HepG2 (cell line): ENCODE measurements at regions not wholly inside any gene's neighbourhood (a gene's known extent, or its start where the extent isn't known, plus 50 kb on each side); places are given as distances from the start of the nearest gene placed in this dataset.

Source experiments
- CTCF ChIP-seq: sonication (generic); formaldehyde crosslinking; IDR thresholded peaks from 2 replicates; pipeline ENCODE4 v1.5.0; 2020; ENCODE audit warnings: mild to moderate bottlenecking, missing genetic modification reagents, moderate library complexity
- EZH2 ChIP-seq: conservative IDR thresholded peaks from 2 replicates; pipeline ENCODE4 v1.6.1; 2012; ENCODE audit warnings: mild to moderate bottlenecking, low read depth, low read length, moderate library complexity
- HDAC1 ChIP-seq: sonication (generic); formaldehyde crosslinking; IDR thresholded peaks from 2 replicates; pipeline ENCODE4 v1.5.1; 2020; ENCODE audit warnings: mild to moderate bottlenecking, missing genetic modification reagents
- PATZ1 ChIP-seq: sonication (generic); formaldehyde crosslinking; IDR thresholded peaks from 2 replicates; pipeline ENCODE4 v1.4.0; 2020; ENCODE audit warnings: missing genetic modification reagents
- PRMT3 ChIP-seq: sonication (generic); formaldehyde crosslinking; IDR thresholded peaks from 2 replicates; pipeline ENCODE4 v1.8.1; 2022; ENCODE audit warnings: low read depth, mild to moderate bottlenecking, moderate library complexity, missing genetic modification reagents, borderline replicate concordance
- RNF2 ChIP-seq: fragments of 450-650 bp; conservative IDR thresholded peaks from 2 replicates; pipeline ENCODE4 v1.6.1; 2016; ENCODE audit warnings: low read depth
- TAF1 ChIP-seq: sonication (generic); formaldehyde crosslinking; IDR thresholded peaks from 2 replicates; pipeline ENCODE4 v1.4.0; 2020; ENCODE audit warnings: missing genetic modification reagents
- ZNF543 ChIP-seq: sonication (generic); formaldehyde crosslinking; IDR thresholded peaks from 2 replicates; pipeline ENCODE4 v1.4.0; 2020; ENCODE audit warnings: mild to moderate bottlenecking, missing genetic modification reagents

- TF ChIP-seq RNF2, result no peak
- TF ChIP-seq EZH2, result no peak
- no peak for TF ChIP-seq CTCF
- no peak for TF ChIP-seq ZNF543 (CRISPR knock-in tag)
- TF ChIP-seq PRMT3 (CRISPR knock-in tag), result no peak
- TF ChIP-seq TAF1 (CRISPR knock-in tag), result no peak
- TF ChIP-seq HDAC1, result no peak
- no peak for TF ChIP-seq PATZ1 (CRISPR knock-in tag)
Observed at GRCh38 chr10:125599194-125599593, 83.8 kb downstream of the TEX36 start.
